OCI-LY3 (cell line): ENCODE measurements at regions not wholly inside any gene's neighbourhood (a gene's known extent, or its start where the extent isn't known, plus 50 kb on each side); places are given as distances from the start of the nearest gene placed in this dataset.

Experiments used
- CTCF ChIP-seq: fragments of 200-600, 300-600 bp; sonication (generic); IDR thresholded peaks from 2 replicates; pipeline ENCODE4 v1.5.1; 2014; ENCODE audit warnings: antibody characterized with exemption, low read length, low read depth
- EZH2phosphoT487 ChIP-seq: fragments of 200-600 bp; shearing (Covaris generic); IDR thresholded peaks from 2 replicates; pipeline ENCODE4 v1.6.1; 2018; ENCODE audit warnings: antibody characterized with exemption, mixed run types, low read depth

- no peak for TF ChIP-seq EZH2phosphoT487
- no peak for TF ChIP-seq CTCF
Measured at GRCh38 chr1:25009671-25010262, 79.7 kb upstream of the RUNX3 start.
